Stimulated activated naive CD8-positive, alpha-beta T cell treated with anti-CD3 and anti-CD28 coated beads, Interleukin-15, Interleukin-2, amounts not matched to agents 100 ng/mL and 50 ng/mL, for 24 hours (primary cell): ENCODE measurements at regions not wholly inside any gene's neighbourhood (a gene's known extent, or its start where the extent isn't known, plus 50 kb on each side); places are given as distances from the start of the nearest gene placed in this dataset.
"Not testable (repeated sequence)": the region's sequence is repeated elsewhere in the genome, so short reads cannot be mapped to it uniquely, and the experiment has no call there.

Experiments
- H3K27ac Mint-ChIP-seq: one replicate; pipeline ENCODE4 v1.8.0; 2021; ENCODE audit warnings: mild to moderate bottlenecking, mixed read lengths
- H3K27me3 Mint-ChIP-seq: one replicate; pipeline ENCODE4 v1.8.0; 2021; ENCODE audit warnings: mixed read lengths
- H3K36me3 Mint-ChIP-seq: one replicate; pipeline ENCODE4 v1.8.0; 2021; ENCODE audit warnings: low read depth, mixed read lengths
- H3K4me1 Mint-ChIP-seq: one replicate; pipeline ENCODE4 v1.8.0; 2021; ENCODE audit warnings: low read depth, mixed read lengths
- H3K4me3 Mint-ChIP-seq: one replicate; pipeline ENCODE4 v1.8.0; 2021; ENCODE audit warnings: mild to moderate bottlenecking, mixed read lengths
- H3K9me3 Mint-ChIP-seq: one replicate; pipeline ENCODE4 v1.8.0; 2021; ENCODE audit warnings: mixed read lengths

DNA sequence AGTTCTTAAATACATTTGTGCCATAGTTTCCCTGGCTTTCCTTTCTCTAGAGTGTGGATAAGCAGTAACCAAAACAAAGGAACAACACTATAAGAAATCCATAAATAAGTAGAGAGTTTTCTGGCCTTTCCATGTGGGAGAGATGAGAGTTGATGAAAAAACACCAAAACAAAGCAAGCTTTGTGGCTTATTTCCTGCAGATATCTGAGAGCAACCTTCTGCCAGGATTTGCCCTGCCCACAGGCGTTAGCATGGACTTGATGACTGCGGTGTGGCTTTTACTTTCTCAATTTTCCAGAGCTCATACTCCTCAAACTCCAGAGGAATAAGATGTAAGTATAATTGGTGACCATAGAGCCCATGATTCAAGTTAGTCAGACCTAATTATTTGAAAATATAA lies 194.9 kb downstream of the RAP2B start:
- no peak overlapping the region for H3K4me3 Mint-ChIP-seq

GRCh38 chr3:153357436-153357835 lies 195.4 kb downstream of the RAP2B start:
- H3K9me3 Mint-ChIP-seq = no peaks in the 10 kb centered on the region
- no peaks in the 10 kb centered on the region for H3K4me1 Mint-ChIP-seq
- no peaks in the 10 kb centered on the region for H3K27me3 Mint-ChIP-seq
- no peaks in the 10 kb centered on the region for H3K36me3 Mint-ChIP-seq
- H3K27ac Mint-ChIP-seq = no peak overlapping the region
- no peak overlapping the region for H3K4me3 Mint-ChIP-seq

More for the DNA sequence above, 194.9 kb downstream of the RAP2B start:
- Mint-ChIP-seq H3K27ac (no peak overlapping the region), H3K36me3 (no peaks in the 10 kb centered on the region), H3K27me3 (no peaks in the 10 kb centered on the region), H3K4me1 (no peaks in the 10 kb centered on the region), H3K9me3 (no peaks in the 10 kb centered on the region)

DNA sequence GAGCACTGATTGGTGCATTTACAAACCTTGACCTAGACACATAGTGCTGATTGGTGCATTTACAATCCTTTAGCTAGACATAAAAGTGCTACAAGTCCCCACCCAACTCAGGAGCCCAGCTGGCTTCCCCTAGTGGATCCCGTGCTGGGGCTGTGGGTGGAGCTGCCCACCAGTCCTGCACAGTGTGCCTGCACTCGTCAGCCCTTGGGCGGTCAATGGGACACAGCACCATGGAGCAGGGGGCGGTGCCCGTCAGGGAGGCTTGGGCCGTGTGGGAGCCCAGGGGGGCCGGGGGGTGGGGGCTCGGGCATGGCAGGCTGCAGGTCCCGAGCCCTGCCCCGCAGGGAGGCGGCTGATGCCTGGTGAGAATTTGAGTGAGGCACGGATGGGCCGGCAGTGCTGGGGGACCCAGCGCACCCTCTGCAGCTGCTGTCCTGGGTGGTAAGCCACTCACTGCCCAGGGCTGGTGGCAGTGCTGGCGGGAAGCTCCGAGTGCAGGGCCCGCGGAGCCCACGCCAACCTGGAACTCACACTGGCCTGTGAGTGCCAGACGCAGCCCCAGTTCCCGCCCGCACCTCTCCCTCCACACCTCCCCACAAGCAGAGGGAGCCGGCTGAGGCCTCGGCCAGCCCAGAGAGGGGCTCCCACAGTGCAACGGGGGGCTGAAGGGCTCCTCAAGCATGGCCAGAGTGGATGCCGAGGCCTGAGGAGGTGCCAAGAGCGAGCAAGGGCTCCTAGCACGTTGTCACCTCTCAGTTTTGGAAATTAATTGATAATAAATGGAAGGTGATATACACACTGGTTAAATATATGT lies 207.7 kb downstream of the RAP2B start:
- H3K4me3 Mint-ChIP-seq = no peak overlapping the region
- no peak overlapping the region for H3K27ac Mint-ChIP-seq
- no peaks in the 10 kb centered on the region for H3K27me3 Mint-ChIP-seq
- H3K9me3 Mint-ChIP-seq = peaks cover 4% of the 10 kb centered on the region
- peaks cover 4% of the 10 kb centered on the region for H3K4me1 Mint-ChIP-seq
- no peaks in the 10 kb centered on the region for H3K36me3 Mint-ChIP-seq

DNA sequence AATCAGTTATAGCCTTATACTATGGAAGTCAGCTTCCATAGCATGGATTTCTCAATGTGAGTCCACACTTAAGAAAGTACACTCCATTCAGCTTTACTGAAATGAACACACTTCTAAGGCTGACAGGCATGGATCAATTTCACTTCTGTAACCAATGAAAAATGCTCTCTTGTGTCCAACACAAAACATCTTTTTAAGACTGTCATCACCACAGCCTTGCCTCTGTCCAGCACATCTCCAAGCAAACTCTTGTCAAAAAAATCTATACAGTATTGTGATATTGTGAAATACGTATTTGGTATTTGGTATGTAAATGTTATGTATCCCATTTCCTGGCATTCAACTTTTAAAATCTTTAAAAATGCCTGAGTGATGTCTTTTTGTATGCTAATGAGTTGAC lies 208.7 kb downstream of the RAP2B start:
- H3K4me3 Mint-ChIP-seq = no peak overlapping the region
- H3K27me3 Mint-ChIP-seq = no peaks in the 10 kb centered on the region
- H3K9me3 Mint-ChIP-seq = no peaks in the 10 kb centered on the region
- H3K36me3 Mint-ChIP-seq = no peaks in the 10 kb centered on the region
- peaks cover 4% of the 10 kb centered on the region for H3K4me1 Mint-ChIP-seq
- no peak overlapping the region for H3K27ac Mint-ChIP-seq

DNA sequence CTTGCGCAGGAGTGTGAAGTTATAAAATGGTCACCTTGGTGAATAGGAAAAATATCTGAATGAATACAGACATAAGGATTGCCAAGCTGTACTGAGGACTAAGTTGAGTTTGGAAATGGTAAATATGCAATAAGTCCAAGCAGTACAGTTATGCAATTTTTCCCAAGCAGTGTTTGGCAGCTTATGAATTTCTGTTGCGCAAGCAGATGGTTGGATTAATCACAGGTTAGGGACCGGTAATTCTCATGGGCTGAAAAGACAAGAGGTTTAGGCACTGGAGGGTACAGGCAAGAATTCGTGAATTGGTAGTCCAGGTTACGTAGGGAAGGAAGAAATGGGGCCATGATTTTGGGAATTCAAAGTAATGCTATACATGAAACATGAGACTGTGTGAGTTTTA lies 210.3 kb downstream of the RAP2B start:
- no peaks in the 10 kb centered on the region for H3K27me3 Mint-ChIP-seq
- H3K4me3 Mint-ChIP-seq = no peak overlapping the region
- H3K36me3 Mint-ChIP-seq = no peaks in the 10 kb centered on the region
- H3K9me3 Mint-ChIP-seq = no peaks in the 10 kb centered on the region
- H3K27ac Mint-ChIP-seq = no peak overlapping the region
- peaks cover 4% of the 10 kb centered on the region for H3K4me1 Mint-ChIP-seq

DNA sequence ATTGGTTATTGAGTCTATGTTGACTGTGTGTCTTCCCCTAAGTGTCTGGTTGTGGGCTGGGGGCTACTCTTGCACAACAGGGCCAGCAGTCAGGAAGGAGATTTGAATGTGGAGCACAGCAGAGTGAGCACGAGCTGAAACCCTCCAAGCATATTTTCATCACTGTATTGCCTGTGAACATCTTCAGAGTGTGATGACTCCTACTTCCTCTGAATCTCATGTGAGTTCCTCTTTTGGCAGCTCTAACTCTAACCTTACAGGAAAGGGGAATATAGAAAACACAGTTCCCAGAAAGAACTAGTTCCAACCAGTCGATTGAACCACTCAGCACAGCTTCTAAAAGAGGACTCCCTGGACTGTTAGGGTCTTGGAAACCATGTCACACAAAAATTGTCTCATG lies 211.6 kb downstream of the RAP2B start:
- Mint-ChIP-seq H3K36me3 (no peaks in the 10 kb centered on the region), H3K4me1 (peaks cover 4% of the 10 kb centered on the region), H3K27me3 (no peaks in the 10 kb centered on the region), H3K4me3 (no peak overlapping the region), H3K27ac (no peak overlapping the region), H3K9me3 (no peaks in the 10 kb centered on the region)

GRCh38 chr3:153378366-153378765 lies 216.3 kb downstream of the RAP2B start:
- not testable (repeated sequence) for H3K27me3 Mint-ChIP-seq, H3K9me3 Mint-ChIP-seq, H3K4me3 Mint-ChIP-seq, H3K36me3 Mint-ChIP-seq, H3K27ac Mint-ChIP-seq, H3K4me1 Mint-ChIP-seq

DNA sequence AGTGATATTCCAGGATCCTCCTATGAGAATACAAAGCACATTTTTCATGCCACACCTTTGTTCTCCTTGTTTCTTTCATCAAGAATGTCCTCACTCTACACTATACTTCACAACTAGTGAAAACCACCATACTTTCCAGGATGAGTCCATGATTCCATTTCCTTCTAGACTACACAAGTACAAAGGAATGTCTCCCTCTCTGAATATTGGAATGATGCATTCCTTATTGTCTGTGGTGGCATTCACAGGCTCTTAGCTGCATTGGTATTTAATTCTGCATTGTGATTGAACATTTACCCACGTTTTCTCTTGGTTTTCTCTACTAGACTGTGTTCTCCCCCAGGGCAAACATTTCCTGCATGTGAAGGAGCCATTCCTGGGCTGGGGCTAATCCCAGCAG lies 217.5 kb downstream of the RAP2B start:
- Mint-ChIP-seq H3K36me3 (no peaks in the 10 kb centered on the region), H3K9me3 (no peaks in the 10 kb centered on the region), H3K4me3 (no peak overlapping the region), H3K4me1 (no peaks in the 10 kb centered on the region), H3K27me3 (no peaks in the 10 kb centered on the region), H3K27ac (no peak overlapping the region)

GRCh38 chr3:153385343-153385742 lies 223.3 kb downstream of the RAP2B start:
- no peaks in the 10 kb centered on the region for H3K4me1 Mint-ChIP-seq
- H3K4me3 Mint-ChIP-seq = no peak overlapping the region
- no peaks in the 10 kb centered on the region for H3K36me3 Mint-ChIP-seq
- H3K27ac Mint-ChIP-seq = no peak overlapping the region
- H3K9me3 Mint-ChIP-seq = no peaks in the 10 kb centered on the region
- no peaks in the 10 kb centered on the region for H3K27me3 Mint-ChIP-seq

- H3K36me3 Mint-ChIP-seq = no peaks in the 10 kb centered on the region
- peaks cover 26% of the 10 kb centered on the region for H3K9me3 Mint-ChIP-seq
- no peak overlapping the region for H3K27ac Mint-ChIP-seq
- no peaks in the 10 kb centered on the region for H3K4me1 Mint-ChIP-seq
- H3K27me3 Mint-ChIP-seq = no peaks in the 10 kb centered on the region
- H3K4me3 Mint-ChIP-seq = no peak overlapping the region
Observed at GRCh38 chr3:153392363-153392762, 230.3 kb downstream of the RAP2B start.

GRCh38 chr3:153394017-153394416 lies 232.0 kb downstream of the RAP2B start:
- peaks cover 6% of the 10 kb centered on the region for H3K4me1 Mint-ChIP-seq
- H3K36me3 Mint-ChIP-seq = no peaks in the 10 kb centered on the region
- H3K9me3 Mint-ChIP-seq = peaks cover 26% of the 10 kb centered on the region
- H3K27me3 Mint-ChIP-seq = no peaks in the 10 kb centered on the region
- H3K27ac Mint-ChIP-seq = no peak overlapping the region
- H3K4me3 Mint-ChIP-seq = no peak overlapping the region

GRCh38 chr3:153396581-153396980 lies 234.6 kb downstream of the RAP2B start:
- Mint-ChIP-seq H3K4me3 (no peak overlapping the region), H3K9me3 (peaks cover 26% of the 10 kb centered on the region), H3K36me3 (no peaks in the 10 kb centered on the region), H3K4me1 (peaks cover 23% of the 10 kb centered on the region), H3K27me3 (no peaks in the 10 kb centered on the region), H3K27ac (no peak overlapping the region)

DNA sequence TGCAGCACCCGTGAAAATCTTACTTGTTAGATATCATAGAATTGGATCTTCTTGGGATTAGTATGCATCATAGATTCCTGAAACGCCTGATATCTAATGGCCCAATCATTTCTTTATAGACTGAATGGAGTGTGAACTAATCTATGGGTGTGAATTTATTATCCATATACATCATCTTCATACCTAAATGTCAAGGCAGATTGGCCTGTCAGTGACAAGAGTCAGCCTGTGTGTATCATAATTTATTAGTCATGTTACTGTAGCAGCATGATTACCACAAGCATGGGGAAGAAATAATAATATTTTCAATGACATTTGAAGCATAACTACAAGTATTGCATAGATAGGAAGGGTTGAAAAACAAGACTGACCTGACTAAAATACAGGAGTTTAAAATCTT lies 235.8 kb downstream of the RAP2B start:
- H3K4me1 Mint-ChIP-seq = peaks cover 23% of the 10 kb centered on the region
- H3K27ac Mint-ChIP-seq = no peak overlapping the region
- no peaks in the 10 kb centered on the region for H3K27me3 Mint-ChIP-seq
- H3K4me3 Mint-ChIP-seq = no peak overlapping the region
- H3K9me3 Mint-ChIP-seq = peaks cover 19% of the 10 kb centered on the region
- no peaks in the 10 kb centered on the region for H3K36me3 Mint-ChIP-seq

DNA sequence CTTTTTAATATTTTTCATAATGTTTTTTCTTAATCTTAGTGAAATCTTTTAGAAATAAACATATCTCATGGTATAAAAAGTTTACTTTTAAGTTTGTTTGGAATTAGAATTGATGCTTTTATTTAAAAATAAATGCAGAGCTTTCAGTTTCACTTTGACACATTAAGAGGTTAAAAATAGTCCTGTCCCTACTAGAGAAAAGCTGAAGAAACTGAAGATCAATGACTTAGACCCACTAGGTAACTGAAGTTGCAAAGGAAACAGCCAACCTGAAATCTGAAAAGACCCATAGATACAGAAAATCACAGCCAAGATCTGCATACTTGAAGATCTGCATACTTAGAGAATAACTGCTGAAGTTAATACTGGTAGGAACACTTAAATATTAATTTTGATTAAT lies 237.6 kb downstream of the RAP2B start:
- peaks cover 23% of the 10 kb centered on the region for H3K4me1 Mint-ChIP-seq
- peaks cover 8% of the 10 kb centered on the region for H3K9me3 Mint-ChIP-seq
- H3K27me3 Mint-ChIP-seq = no peaks in the 10 kb centered on the region
- no peaks in the 10 kb centered on the region for H3K36me3 Mint-ChIP-seq
- H3K27ac Mint-ChIP-seq = peak overlapping the region; percentile 13
- H3K4me3 Mint-ChIP-seq = no peak overlapping the region

- Mint-ChIP-seq H3K4me3 (no peak overlapping the region), H3K9me3 (peaks cover 4% of the 10 kb centered on the region), H3K27ac (no peak overlapping the region)
Observed at GRCh38 chr3:153400641-153401040, 238.6 kb downstream of the RAP2B start.

GRCh38 chr3:153404157-153404556 lies 242.1 kb downstream of the RAP2B start:
- no peaks in the 10 kb centered on the region for H3K9me3 Mint-ChIP-seq
- H3K36me3 Mint-ChIP-seq = no peaks in the 10 kb centered on the region
- peaks cover 16% of the 10 kb centered on the region for H3K4me1 Mint-ChIP-seq
- H3K4me3 Mint-ChIP-seq = no peak overlapping the region
- H3K27me3 Mint-ChIP-seq = no peaks in the 10 kb centered on the region
- no peak overlapping the region for H3K27ac Mint-ChIP-seq

More at GRCh38 chr3:153400641-153401040, 238.6 kb downstream of the RAP2B start:
- Mint-ChIP-seq H3K36me3 (no peaks in the 10 kb centered on the region), H3K27me3 (no peaks in the 10 kb centered on the region), H3K4me1 (peaks cover 23% of the 10 kb centered on the region)
